ENCODE measurements at regions not wholly inside any gene's neighbourhood (a gene's known extent, or its start where the extent isn't known, plus 50 kb on each side); places are given as distances from the start of the nearest gene placed in this dataset.

DNA sequence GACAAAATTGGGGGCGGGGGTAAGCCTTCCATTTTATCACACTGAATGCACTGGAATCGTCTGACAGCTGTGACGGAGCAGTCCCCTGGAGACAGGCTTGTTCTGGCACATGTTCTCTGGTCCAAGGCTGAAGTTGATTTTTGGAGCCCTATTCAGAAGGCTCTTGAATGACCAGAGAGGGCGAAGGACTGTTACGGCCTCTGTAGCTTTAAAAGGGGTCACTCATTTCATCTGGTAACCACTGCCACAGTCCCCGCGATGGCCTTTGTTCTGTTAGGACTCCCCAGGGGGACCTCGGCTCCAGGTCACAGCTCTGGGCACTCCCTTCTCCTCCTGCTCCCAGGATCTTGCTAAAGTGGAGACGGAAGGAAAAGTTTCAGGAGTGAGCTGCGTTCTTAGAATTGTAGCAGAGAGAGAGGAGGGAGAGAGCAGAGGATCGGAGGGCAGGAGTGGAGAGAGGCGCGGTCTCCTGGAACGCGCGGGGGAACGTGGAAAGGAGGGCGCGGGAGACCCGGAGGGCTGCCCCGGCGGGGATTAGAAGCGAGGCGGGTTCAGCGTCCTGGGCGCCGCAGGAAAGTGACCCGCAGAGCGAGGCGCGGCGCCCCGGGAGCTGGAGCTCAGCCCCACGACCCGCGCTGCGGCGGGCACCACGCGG is 134.3 kb upstream of the MYO16 start:
- TF ChIP-seq POLR2AphosphoS5 (IDR thresholded peaks at IDR 0.05) (no peak), POLR2A (IDR thresholded peaks at IDR 0.05) (no peak)

Data from sigmoid colon (tissue), 4 donors.